ENCODE measurements at regions not wholly inside any gene's neighbourhood (a gene's known extent, or its start where the extent isn't known, plus 50 kb on each side); places are given as distances from the start of the nearest gene placed in this dataset.
A peak's percentile ranks its signal among the peaks of the same experiment; 100 is the strongest.

DNA sequence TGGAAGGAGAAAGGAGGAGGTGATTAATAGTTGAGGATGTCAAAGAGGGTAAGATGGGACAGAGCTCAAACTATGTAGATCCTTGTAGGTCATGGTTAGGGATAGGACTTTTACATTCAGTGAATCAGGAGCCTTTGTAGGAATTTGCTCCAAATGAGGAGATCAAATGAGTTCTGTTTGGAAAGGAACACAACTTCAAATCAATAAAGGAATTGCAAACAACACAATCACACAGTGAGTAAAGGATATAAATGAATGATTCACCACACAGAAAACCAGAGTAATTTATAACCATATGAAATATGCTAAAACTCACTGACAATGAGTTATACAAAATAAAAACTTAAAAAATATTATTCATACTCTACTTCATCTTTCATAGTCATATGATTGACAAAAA is 480.8 kb upstream of the EPHA7 start:
- Mint-ChIP-seq H3K9me3 (ENCODE audit: unreplicated experiment) (no peaks in the 10 kb centered on the region), H3K36me3 (ENCODE audit: low read depth, unreplicated experiment) (no peaks in the 10 kb centered on the region), H3K4me1 (ENCODE audit: low read depth, unreplicated experiment) (peaks cover 7% of the 10 kb centered on the region), H3K27ac (ENCODE audit: unreplicated experiment) (no peak overlapping the region), H3K27me3 (ENCODE audit: low read depth, unreplicated experiment) (no peaks in the 10 kb centered on the region), H3K4me3 (ENCODE audit: unreplicated experiment) (no peak overlapping the region)
- no peak overlapping the region for H2AFZ ChIP-seq (ENCODE audit: low read depth, low read length)
- FAIRE-seq (no peak), DNase-seq (ENCODE audit: low read depth) (no peak)
- H3K4me3 ChIP-seq (ENCODE audit: insufficient read depth, low read depth, low read length) = no peak overlapping the region
- H3K27me3 ChIP-seq (ENCODE audit: insufficient read depth, low read length) = no peaks in the 10 kb centered on the region
- no peak overlapping the region for H3K27ac ChIP-seq (ENCODE audit: low read depth, low read length)
- H3K9me3 ChIP-seq (ENCODE audit: insufficient read depth, low read depth, low read length) = no peaks in the 10 kb centered on the region
- H4K20me1 ChIP-seq (ENCODE audit: insufficient read depth, low read length) = no peaks in the 10 kb centered on the region
- H3K79me2 ChIP-seq (ENCODE audit: insufficient read depth, low read length) = no peaks in the 10 kb centered on the region
- H3K9ac ChIP-seq (ENCODE audit: low read length) = no peak overlapping the region
- H3K4me1 ChIP-seq (ENCODE audit: insufficient read depth, low read length) = no peaks in the 10 kb centered on the region
- TF ChIP-seq EZH2 (IDR thresholded peaks at IDR 0.05; ENCODE audit: insufficient read depth, low read length) = no peak
- TF ChIP-seq, protein P1, sequence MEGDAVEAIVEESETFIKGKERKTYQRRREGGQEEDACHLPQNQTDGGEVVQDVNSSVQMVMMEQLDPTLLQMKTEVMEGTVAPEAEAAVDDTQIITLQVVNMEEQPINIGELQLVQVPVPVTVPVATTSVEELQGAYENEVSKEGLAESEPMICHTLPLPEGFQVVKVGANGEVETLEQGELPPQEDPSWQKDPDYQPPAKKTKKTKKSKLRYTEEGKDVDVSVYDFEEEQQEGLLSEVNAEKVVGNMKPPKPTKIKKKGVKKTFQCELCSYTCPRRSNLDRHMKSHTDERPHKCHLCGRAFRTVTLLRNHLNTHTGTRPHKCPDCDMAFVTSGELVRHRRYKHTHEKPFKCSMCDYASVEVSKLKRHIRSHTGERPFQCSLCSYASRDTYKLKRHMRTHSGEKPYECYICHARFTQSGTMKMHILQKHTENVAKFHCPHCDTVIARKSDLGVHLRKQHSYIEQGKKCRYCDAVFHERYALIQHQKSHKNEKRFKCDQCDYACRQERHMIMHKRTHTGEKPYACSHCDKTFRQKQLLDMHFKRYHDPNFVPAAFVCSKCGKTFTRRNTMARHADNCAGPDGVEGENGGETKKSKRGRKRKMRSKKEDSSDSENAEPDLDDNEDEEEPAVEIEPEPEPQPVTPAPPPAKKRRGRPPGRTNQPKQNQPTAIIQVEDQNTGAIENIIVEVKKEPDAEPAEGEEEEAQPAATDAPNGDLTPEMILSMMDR (IDR thresholded peaks at IDR 0.05; ENCODE audit: insufficient read depth, low read depth, low read length) = no peak
- H3K4me2 ChIP-seq (ENCODE audit: low read length) = no peak overlapping the region
- H3K36me3 ChIP-seq (ENCODE audit: insufficient read depth, low read length) = no peaks in the 10 kb centered on the region

DNA sequence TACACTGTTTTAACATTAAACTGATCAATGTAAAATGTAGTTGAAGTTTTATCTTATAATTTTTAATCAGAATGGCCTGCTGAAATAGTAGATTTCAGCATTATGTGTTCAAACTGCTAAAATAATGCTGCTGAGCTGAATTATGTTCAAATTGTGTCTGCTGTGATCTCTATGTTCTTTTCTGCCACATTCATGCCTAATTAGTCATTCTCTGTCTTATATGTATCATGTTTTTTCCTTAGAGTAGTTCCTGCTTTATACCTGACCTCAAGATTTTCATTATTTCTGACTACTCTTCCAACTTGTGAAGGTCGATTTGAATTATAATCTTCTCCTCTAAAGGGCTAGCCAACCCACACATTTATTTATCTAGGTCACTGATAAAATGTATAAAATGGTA is 476.7 kb upstream of the EPHA7 start:
- no peaks in the 10 kb centered on the region for H3K27me3 Mint-ChIP-seq (ENCODE audit: low read depth, unreplicated experiment)
- no peaks in the 10 kb centered on the region for H3K79me2 ChIP-seq (ENCODE audit: insufficient read depth, low read length)

DNA sequence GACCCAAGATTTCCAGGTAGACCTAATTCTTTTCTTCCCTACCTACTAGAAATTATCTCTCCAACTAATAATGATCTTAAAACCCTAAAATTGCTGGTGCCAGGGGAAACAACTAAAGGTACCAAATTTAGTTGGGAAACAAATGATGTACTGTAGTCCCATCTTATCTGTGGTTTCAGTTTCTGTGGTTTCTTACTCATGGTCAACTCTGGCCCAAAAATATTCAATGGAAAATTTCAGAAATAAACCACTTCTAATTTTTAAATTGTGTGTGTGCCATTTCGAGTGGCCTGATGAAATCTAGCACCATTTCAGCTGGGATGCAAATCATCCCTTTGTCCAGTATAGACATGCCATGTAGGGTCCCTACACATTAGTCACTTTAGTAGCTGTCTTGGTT is 475.2 kb upstream of the EPHA7 start:
- no peak for FAIRE-seq
- H3K36me3 Mint-ChIP-seq (ENCODE audit: low read depth, unreplicated experiment) = no peaks in the 10 kb centered on the region
- no peak overlapping the region for H3K27ac Mint-ChIP-seq (ENCODE audit: unreplicated experiment)

More for the DNA sequence above, 476.7 kb upstream of the EPHA7 start:
- H3K4me3 Mint-ChIP-seq (ENCODE audit: unreplicated experiment) = no peak overlapping the region
- no peak overlapping the region for H3K4me3 ChIP-seq (ENCODE audit: insufficient read depth, low read depth, low read length)
- no peaks in the 10 kb centered on the region for H3K4me1 ChIP-seq (ENCODE audit: insufficient read depth, low read length)
- peaks cover 14% of the 10 kb centered on the region for H3K4me1 Mint-ChIP-seq (ENCODE audit: low read depth, unreplicated experiment)
- no peaks in the 10 kb centered on the region for H3K36me3 Mint-ChIP-seq (ENCODE audit: low read depth, unreplicated experiment)
- DNase-seq (ENCODE audit: low read depth) (no peak), FAIRE-seq (no peak)
- no peak overlapping the region for H3K27ac ChIP-seq (ENCODE audit: low read depth, low read length)
- H3K27ac Mint-ChIP-seq (ENCODE audit: unreplicated experiment) = no peak overlapping the region
- H2AFZ ChIP-seq (ENCODE audit: low read depth, low read length) = no peak overlapping the region
- H3K9ac ChIP-seq (ENCODE audit: low read length) = no peak overlapping the region
- H3K9me3 Mint-ChIP-seq (ENCODE audit: unreplicated experiment) = no peaks in the 10 kb centered on the region
- no peaks in the 10 kb centered on the region for H3K27me3 ChIP-seq (ENCODE audit: insufficient read depth, low read length)
- TF ChIP-seq, protein P1 (IDR thresholded peaks at IDR 0.05; ENCODE audit: insufficient read depth, low read depth, low read length) = no peak
- no peak for TF ChIP-seq EZH2 (IDR thresholded peaks at IDR 0.05; ENCODE audit: insufficient read depth, low read length)
- no peaks in the 10 kb centered on the region for H3K9me3 ChIP-seq (ENCODE audit: insufficient read depth, low read depth, low read length)
- H3K36me3 ChIP-seq (ENCODE audit: insufficient read depth, low read length) = no peaks in the 10 kb centered on the region
- no peaks in the 10 kb centered on the region for H4K20me1 ChIP-seq (ENCODE audit: insufficient read depth, low read length)
- H3K4me2 ChIP-seq (ENCODE audit: low read length) = no peak overlapping the region

More for the DNA sequence above, 475.2 kb upstream of the EPHA7 start:
- H3K9me3 Mint-ChIP-seq (ENCODE audit: unreplicated experiment) = no peaks in the 10 kb centered on the region
- H3K79me2 ChIP-seq (ENCODE audit: insufficient read depth, low read length) = no peaks in the 10 kb centered on the region
- peak; percentile 0 for DNase-seq (ENCODE audit: low read depth)
- no peak overlapping the region for H3K4me2 ChIP-seq (ENCODE audit: low read length)
- H2AFZ ChIP-seq (ENCODE audit: low read depth, low read length) = no peak overlapping the region
- peaks cover 14% of the 10 kb centered on the region for H3K4me1 Mint-ChIP-seq (ENCODE audit: low read depth, unreplicated experiment)
- no peak overlapping the region for H3K4me3 ChIP-seq (ENCODE audit: insufficient read depth, low read depth, low read length)
- no peaks in the 10 kb centered on the region for H3K9me3 ChIP-seq (ENCODE audit: insufficient read depth, low read depth, low read length)
- no peak overlapping the region for H3K4me3 Mint-ChIP-seq (ENCODE audit: unreplicated experiment)
- H3K36me3 ChIP-seq (ENCODE audit: insufficient read depth, low read length) = no peaks in the 10 kb centered on the region
- no peaks in the 10 kb centered on the region for H3K27me3 ChIP-seq (ENCODE audit: insufficient read depth, low read length)
- no peaks in the 10 kb centered on the region for H3K4me1 ChIP-seq (ENCODE audit: insufficient read depth, low read length)
- no peak overlapping the region for H3K27ac ChIP-seq (ENCODE audit: low read depth, low read length)
- no peak for TF ChIP-seq EZH2 (IDR thresholded peaks at IDR 0.05; ENCODE audit: insufficient read depth, low read length)
- TF ChIP-seq, protein P1 (IDR thresholded peaks at IDR 0.05; ENCODE audit: insufficient read depth, low read depth, low read length) = no peak
- no peak overlapping the region for H3K9ac ChIP-seq (ENCODE audit: low read length)
- H4K20me1 ChIP-seq (ENCODE audit: insufficient read depth, low read length) = no peaks in the 10 kb centered on the region
- H3K27me3 Mint-ChIP-seq (ENCODE audit: low read depth, unreplicated experiment) = no peaks in the 10 kb centered on the region

Measured in astrocyte (in vitro differentiated cells and primary cell).